ENCODE measurements at regions not wholly inside any gene's neighbourhood (a gene's known extent, or its start where the extent isn't known, plus 50 kb on each side); places are given as distances from the start of the nearest gene placed in this dataset.
"Not testable (repeated sequence)": the region's sequence is repeated elsewhere in the genome, so short reads cannot be mapped to it uniquely, and the experiment has no call there.

DNA sequence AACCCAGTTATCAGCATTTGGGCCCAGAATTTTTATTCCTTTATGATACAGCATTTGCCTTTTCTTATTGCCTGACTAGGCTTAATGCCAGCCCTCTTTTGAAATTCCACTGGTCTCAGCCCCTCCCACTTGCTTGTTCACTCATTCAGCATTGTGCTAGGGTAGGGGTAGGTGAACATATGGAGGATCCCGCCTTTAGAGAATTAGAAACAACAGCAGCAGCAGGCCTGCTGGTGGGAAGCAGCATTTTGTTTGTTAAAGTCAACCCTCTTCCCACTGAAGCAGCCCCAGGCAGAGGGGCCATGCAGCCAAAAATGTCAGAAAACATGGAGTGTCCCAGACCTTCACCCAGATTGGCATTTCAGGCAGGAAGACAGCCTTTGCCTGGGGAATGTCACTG, 1355.2 kb downstream of the CDH8 start:
- DNase-seq (ENCODE audit: low read depth): no peak

DNA sequence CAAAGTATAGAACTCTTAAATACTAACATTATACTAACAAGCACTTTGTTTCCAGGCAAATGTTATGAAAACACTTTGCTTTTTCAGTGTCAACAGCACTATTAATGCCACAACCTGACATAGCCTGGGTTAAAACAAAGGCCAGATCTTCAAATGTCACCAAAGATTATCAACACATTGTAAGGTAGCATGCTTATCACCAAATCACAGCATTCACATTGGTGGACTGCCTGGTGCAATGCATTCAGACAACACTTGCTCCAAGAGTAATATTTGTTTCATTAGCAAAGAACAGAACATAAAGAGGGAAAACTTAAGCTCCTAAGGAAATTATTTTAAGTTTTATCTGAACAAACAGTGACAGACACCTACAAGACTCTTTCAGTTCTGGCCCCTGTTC, 1361.2 kb downstream of the CDH8 start:
- no peak for DNase-seq (ENCODE audit: low read depth)

DNA sequence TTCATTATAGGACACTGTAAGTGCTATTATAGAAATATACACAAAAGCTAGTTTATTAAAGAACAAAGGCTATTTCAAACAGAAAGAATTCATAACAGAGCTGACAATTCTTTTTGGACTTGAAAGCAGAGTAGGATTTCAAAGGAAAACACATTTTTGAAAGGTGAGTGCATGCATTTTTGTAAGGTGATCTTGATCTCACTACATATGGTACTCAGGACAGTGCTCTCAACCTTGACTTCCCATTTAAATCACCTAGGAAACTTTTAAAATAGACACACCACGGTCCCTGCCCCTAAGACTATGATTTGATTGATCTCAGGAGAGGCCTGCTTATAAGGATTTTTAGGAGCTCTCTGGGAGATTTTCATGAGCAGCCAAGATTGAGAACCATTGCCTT, 1362.0 kb downstream of the CDH8 start:
- DNase-seq (ENCODE audit: low read depth): no peak

DNA sequence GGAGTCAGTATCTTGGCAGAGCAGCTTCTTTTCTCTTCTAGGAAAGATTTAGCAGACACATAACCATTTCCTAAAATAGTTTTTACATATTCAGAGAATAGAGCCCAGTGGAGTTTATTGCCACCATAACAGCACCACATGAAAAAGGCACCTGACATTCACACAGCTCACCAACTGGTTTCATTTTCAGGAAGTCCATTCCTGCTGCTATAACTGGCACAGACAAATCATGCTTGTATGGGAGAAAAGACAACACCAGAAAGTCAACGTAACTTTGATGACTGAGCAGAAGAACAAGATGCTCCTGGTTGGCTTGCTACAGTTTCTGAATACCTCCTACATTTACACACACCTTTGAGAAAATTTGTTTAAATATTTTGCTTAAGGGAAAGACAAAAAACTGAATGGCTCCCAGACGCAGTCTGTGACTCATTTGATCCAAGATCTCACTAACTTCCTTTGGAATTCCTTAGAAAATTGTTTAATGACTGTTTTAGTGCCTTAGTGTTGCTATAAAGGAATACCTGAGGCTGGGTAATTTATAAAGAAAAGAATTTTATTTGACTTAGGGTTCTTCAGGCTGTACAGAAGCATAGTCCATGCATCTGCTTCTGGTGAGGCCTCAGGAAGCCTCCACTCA, 1380.6 kb downstream of the CDH8 start:
- DNase-seq (ENCODE audit: low read depth): no peak

- DNase-seq (ENCODE audit: low read depth): no peak
These were observed 1384.9 kb downstream of the CDH8 start for GRCh38 chr16:60651346-60651745.

- no peak for DNase-seq (ENCODE audit: low read depth)
These were observed 1387.9 kb downstream of the CDH8 start for GRCh38 chr16:60648290-60648689.

DNA sequence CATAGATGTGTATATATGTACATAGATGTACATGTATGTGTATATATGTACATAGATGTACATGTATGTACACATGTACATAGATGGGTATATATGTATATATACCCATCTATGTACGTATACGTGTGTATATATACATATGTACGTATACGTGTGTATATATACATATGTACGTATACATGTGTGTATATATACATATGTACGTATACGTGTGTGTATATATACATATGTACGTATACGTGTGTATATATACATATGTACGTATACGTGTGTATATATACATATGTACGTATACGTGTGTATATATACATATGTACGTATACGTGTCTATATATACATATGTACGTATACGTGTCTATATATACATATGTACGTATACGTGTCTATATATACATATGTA, 1388.8 kb downstream of the CDH8 start:
- not testable (repeated sequence) for DNase-seq (ENCODE audit: low read depth)

DNA sequence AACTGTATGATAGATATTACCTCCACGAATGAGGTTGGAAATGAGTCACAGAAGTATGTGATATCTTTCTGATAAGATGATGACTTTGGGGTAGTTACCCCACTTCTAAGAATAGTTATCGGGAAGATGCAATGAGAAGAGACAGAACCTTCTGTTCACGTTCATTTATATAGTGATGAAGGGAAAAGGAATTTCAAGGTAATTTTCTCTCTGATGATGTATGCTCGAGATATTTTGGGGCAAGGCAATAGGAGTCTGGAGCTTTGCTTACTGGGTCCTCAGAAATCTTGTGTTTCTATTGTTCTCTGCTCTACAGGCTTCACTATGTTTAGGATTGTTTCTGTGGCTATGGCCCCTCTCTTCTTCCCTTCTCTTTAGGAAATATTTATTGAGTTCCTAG, 1389.6 kb downstream of the CDH8 start:
- DNase-seq (ENCODE audit: low read depth): no peak

GRCh38 chr16:60645541-60645940, 1390.7 kb downstream of the CDH8 start:
- DNase-seq (ENCODE audit: low read depth): no peak

- DNase-seq (ENCODE audit: low read depth): no peak
These were observed 1393.3 kb downstream of the CDH8 start for GRCh38 chr16:60642956-60643355.

DNA sequence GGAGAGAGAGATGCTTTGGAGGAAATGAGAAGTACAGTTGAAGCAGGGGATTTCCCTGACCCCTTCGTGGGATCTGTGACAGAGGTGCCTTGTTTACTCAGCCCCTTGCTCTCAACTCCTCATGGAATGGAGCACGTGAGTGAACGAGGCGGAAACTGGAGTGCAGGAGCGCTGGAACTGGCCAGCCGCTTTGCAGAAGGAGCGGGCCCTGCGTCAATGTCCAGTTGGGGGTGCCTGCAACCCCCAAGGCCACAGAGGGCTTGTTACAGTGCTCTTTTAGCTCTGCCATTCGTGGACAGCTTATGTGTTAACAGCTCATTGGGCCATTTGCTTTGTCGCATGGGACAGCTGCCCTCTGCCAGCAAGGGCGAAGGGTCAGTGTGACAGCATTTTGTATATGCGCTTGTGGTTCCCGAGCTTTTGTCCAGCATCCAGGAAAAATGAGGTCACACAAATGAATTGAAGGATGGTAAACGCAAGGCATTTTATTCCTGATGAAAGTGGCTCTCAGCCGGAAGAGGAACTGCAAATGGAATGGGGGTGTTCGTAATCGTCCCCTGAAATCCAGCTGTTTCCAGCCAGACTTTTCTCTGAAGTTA, 1395.1 kb downstream of the CDH8 start:
- DNase-seq (ENCODE audit: low read depth): no peak

GRCh38 chr16:60640038-60640437, 1396.2 kb downstream of the CDH8 start:
- DNase-seq (ENCODE audit: low read depth): no peak

DNA sequence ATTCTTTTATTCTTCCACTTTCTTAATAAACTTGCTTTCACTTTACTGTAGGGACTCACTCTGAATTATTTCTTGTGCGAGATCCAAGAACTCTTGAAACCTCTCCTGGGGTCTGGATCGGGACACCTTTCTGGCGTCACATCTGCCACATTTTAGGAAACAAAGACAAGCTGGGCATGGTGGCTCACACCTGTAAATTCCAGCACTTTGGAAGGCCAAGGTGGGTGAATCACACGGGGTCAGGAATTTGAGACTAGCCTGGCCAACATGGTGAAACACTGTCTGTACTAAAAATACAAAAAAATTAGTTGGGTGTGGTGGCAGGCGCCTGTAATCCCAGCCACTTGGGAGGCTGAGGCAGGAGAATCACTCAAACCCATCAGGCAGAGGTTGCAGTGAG, 1399.6 kb downstream of the CDH8 start:
- not testable (repeated sequence) for DNase-seq (ENCODE audit: low read depth)

- no peak for DNase-seq (ENCODE audit: low read depth)
These were observed 1400.1 kb downstream of the CDH8 start for GRCh38 chr16:60636117-60636516.

GRCh38 chr16:60635548-60635947, 1400.7 kb downstream of the CDH8 start:
- no peak for DNase-seq (ENCODE audit: low read depth)

DNA sequence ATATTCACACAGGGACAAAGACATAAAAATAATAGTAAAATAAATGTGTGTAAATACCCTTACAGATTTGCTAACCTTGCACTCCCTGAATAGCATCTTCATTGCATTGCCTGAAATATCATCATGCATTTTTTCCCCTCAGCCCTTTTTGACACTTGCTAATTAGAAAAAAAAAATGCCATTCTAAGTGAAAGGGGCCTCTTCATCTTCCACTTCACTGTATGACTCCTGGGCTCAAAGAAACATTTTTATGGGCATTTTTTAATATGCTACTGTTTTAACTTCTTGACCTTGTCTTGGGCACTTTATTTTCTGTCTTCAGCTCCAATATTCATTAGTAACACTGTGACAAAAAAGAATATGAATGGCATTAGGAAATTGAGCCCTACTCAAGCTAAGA, 1424.4 kb downstream of the CDH8 start:
- no peak for DNase-seq (ENCODE audit: low read depth)

DNA sequence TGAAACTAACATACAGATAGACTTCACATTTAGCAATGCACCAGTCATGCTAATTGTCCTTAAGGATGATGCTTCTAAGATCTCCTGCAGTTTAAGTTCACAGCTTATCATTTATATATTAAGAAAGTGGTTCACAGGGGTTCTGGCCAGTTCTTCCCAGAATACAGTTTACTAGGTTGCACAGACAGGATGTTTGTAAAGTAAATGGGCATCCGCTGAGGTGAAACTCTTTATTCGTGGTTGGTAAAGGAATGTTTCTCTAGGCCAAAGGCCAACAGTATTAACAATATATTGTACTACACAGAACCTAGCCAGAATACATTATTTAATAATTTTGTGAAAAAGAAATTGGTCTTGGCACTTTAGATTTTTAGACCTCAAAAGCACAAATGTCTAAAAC, 1427.3 kb downstream of the CDH8 start:
- DNase-seq (ENCODE audit: low read depth): no peak

- DNase-seq (ENCODE audit: low read depth): not testable (repeated sequence)
These were observed 1430.6 kb downstream of the CDH8 start for GRCh38 chr16:60605652-60606051.

DNA sequence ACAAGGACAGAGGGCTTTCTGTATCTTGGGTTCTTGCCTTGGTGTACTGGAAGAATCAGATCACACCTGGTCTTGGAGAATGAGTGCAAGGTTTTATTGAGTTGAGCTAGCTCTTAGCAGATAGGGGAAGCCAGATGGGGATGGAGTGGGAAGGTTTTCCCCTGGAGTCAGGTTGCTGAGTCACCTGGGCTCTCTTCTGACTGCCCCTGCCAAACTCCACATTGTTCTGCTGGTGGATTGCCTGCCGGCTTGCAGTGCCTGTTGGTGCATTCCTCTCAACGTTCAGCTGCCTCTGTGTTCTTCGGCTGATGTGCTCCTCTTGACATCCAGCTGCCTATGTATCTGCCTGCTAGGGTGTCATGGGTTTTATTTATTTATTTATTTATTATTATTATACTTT, 1431.1 kb downstream of the CDH8 start:
- no peak for DNase-seq (ENCODE audit: low read depth)

DNA sequence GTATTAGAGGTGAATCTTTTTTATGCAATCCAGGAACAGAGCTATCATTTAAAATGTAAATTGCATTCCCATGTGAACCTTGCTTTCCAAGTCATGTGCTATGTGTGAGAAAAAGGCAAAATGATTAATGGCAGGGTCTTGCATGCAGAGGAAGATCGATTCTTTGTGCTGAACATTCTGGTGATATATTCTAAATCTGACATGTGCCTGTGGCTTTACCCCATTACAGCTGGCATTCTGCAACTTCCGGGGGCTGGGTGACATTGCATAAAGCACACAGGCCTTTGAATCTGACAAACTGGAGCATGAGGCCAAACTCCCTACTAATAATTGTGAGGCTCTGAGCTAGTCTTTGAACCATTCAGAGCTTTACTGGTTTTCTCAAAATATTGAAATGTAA, 1449.7 kb downstream of the CDH8 start:
- DNase-seq (ENCODE audit: low read depth): no peak

GRCh38 chr16:60582528-60582927, 1453.7 kb downstream of the CDH8 start:
- DNase-seq (ENCODE audit: low read depth): no peak

DNA sequence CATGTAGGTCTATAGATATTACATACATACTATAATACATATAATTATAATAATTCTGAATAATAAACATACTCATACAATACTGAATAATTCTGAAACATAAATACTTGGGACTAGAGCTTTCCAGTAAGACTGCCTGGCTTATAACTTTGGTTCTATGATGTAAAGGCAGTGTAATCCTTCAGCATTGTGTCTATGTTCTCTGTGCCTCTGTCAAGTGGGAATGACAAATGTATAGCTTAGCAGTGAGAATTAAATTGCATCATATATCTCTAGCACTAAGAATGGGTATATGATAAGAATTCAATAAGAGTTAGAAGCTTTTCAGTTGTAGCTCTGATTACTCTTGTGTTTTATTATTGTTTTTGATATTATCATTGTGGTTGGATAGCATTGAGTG, 1469.3 kb downstream of the CDH8 start:
- no peak for DNase-seq (ENCODE audit: low read depth)

GRCh38 chr16:60564588-60564987, 1471.7 kb downstream of the CDH8 start:
- no peak for DNase-seq (ENCODE audit: low read depth)

- DNase-seq (ENCODE audit: low read depth): no peak
These were observed 1473.1 kb downstream of the CDH8 start for GRCh38 chr16:60563166-60563565.

Data from Daoy (cell line).